Upper lobe of left lung (tissue), 6 donors: ENCODE measurements at regions not wholly inside any gene's neighbourhood (a gene's known extent, or its start where the extent isn't known, plus 50 kb on each side); places are given as distances from the start of the nearest gene placed in this dataset.
A peak's percentile ranks its signal among the peaks of the same experiment; 100 is the strongest.

Experiments used
- ATAC-seq, 2 donors: fragments of 200-7000 bp; cut with Tn5 transposase; one replicate each; pipeline ENCODE4 v1.9.1; 2022; ENCODE audit warnings: mild to moderate bottlenecking in 2 of 2, moderate library complexity in 2 of 2; ENCODE audit not compliant: low FRiP score in 2 of 2
- DNase-seq, 2 donors: peaks; one replicate each; pipeline ENCODE4 v3.0.0-alpha.2; 2019 to 2020
- H3K27ac ChIP-seq, 4 donors: fragments of 200-600 bp; sonication (generic); one replicate each; pipeline ENCODE4 v1.5.1; 2016 to 2019
- H3K27me3 ChIP-seq, 4 donors: fragments of 200-600 bp; sonication (generic); one replicate each; pipeline ENCODE4 v1.5.1; 2017 to 2019
- H3K36me3 ChIP-seq, 4 donors: fragments of 200-600 bp; sonication (generic); one replicate each; pipeline ENCODE4 v1.5.1; 2016 to 2019
- H3K4me1 ChIP-seq, 4 donors: fragments of 200-600 bp; sonication (generic); one replicate each; pipeline ENCODE4 v1.5.1; 2018 to 2019
- H3K4me3 ChIP-seq, 4 donors: fragments of 200-600 bp; sonication (generic); one replicate each; pipeline ENCODE4 v1.5.1; 2017 to 2019; ENCODE audit warnings: mild to moderate bottlenecking in 2 of 4, moderate library complexity in 1 of 4
- H3K9me3 ChIP-seq, 4 donors: fragments of 200-600 bp; sonication (generic); one replicate each; pipeline ENCODE4 v1.5.1; 2018 to 2019
- CTCF ChIP-seq, 6 experiments: fragments of 450-650 bp in 4 of 6; fragments of 200-600 bp in 2 of 6; sonication (generic) in 2 of 6; IDR thresholded peaks; one replicate each; pipeline ENCODE4 v1.5.1; 2016 to 2019; ENCODE audit warnings: antibody characterized with exemption in 6 of 6
- EP300 ChIP-seq, 4 donors: sonication (generic); formaldehyde crosslinking; IDR thresholded peaks; one replicate each; pipeline ENCODE4 v1.5.1; 2017; ENCODE audit warnings: antibody characterized with exemption in 4 of 4, control low read depth in 2 of 4
- POLR2A ChIP-seq, 4 donors: fragments of 450-650 bp; IDR thresholded peaks; one replicate each; pipeline ENCODE4 v1.5.1; 2016 to 2017; ENCODE audit warnings: antibody characterized with exemption in 4 of 4, mild to moderate bottlenecking in 2 of 4
- POLR2AphosphoS5 ChIP-seq, 2 donors: sonication (generic); formaldehyde crosslinking; IDR thresholded peaks; one replicate each; pipeline ENCODE4 v1.5.1; 2017; ENCODE audit warnings: antibody characterized with exemption in 2 of 2
- WGBS, 2 donors: methylation state at CpG; one replicate each; pipeline ENCODE4 v1.1.5; 2017 to 2018; 5-methylcytosine and 5-hydroxymethylcytosine counted together
- donor health status: DM: no; HTN: no; CAD: no; lungs with moderate emphysema.
- donor health status: DM: no; HTN: yes; CAD: no; lungs with severe emphysema.

GRCh38 chr13:34250151-34250670, 432.3 kb downstream of the RFC3 start:
- 88 to 92% methylated on average over 3 of the region's 3 CpGs for WGBS, 2 donors
- no peak for DNase-seq
- H3K27ac ChIP-seq, result no peak overlapping the region
- H3K27me3 ChIP-seq, result no peaks in the 10 kb centered on the region
- no peak for TF ChIP-seq POLR2A (IDR thresholded peaks at IDR 0.05)
- TF ChIP-seq CTCF (IDR thresholded peaks at IDR 0.05), result no peak
- no peak for TF ChIP-seq EP300 (IDR thresholded peaks at IDR 0.05)
- no peak for TF ChIP-seq POLR2AphosphoS5 (IDR thresholded peaks at IDR 0.05)
- no peak for ATAC-seq
- H3K9me3 ChIP-seq, result no peaks in the 10 kb centered on the region
- no peak overlapping the region for H3K4me3 ChIP-seq
- H3K36me3 ChIP-seq, result no peaks in the 10 kb centered on the region
- H3K4me1 ChIP-seq, result no peaks in the 10 kb centered on the region

- ATAC-seq, result no peak
- TF ChIP-seq POLR2AphosphoS5 (IDR thresholded peaks at IDR 0.05) (no peak), POLR2A (IDR thresholded peaks at IDR 0.05) (no peak)
- Histone ChIP-seq H3K27me3 (no peaks in the 10 kb centered on the region), H3K4me3 (no peak overlapping the region), H3K4me1 (no peaks in the 10 kb centered on the region), H3K36me3 (no peaks in the 10 kb centered on the region), H3K9me3 (no peaks in the 10 kb centered on the region), H3K27ac (no peak overlapping the region)
- no peak for DNase-seq
Measured at GRCh38 chr13:34254366-34254765, 436.4 kb downstream of the RFC3 start.

- DNase-seq (no peak), ATAC-seq (no peak)
- H3K4me3 ChIP-seq, result no peak overlapping the region
- H3K27me3 ChIP-seq, result no peaks in the 10 kb centered on the region
- TF ChIP-seq POLR2A (IDR thresholded peaks at IDR 0.05), result no peak
- no peak for TF ChIP-seq EP300 (IDR thresholded peaks at IDR 0.05)
- no peak for TF ChIP-seq POLR2AphosphoS5 (IDR thresholded peaks at IDR 0.05)
- TF ChIP-seq CTCF (IDR thresholded peaks at IDR 0.05), result no peak
- H3K27ac ChIP-seq, result no peak overlapping the region
- no peaks in the 10 kb centered on the region for H3K36me3 ChIP-seq
- no peaks in the 10 kb centered on the region for H3K9me3 ChIP-seq
- H3K4me1 ChIP-seq, result no peaks in the 10 kb centered on the region
- WGBS, 2 donors, result 77 to 83% methylated on average over 3 of the region's 3 CpGs
Measured at GRCh38 chr13:34255711-34256110, 437.8 kb downstream of the RFC3 start.

- Histone ChIP-seq H3K36me3 (no peaks in the 10 kb centered on the region), H3K27me3 (no peaks in the 10 kb centered on the region), H3K4me1 (no peaks in the 10 kb centered on the region), H3K9me3 (no peaks in the 10 kb centered on the region), H3K4me3 (no peak overlapping the region), H3K27ac (no peak overlapping the region)
- TF ChIP-seq POLR2A (IDR thresholded peaks at IDR 0.05), result no peak
- no peak for TF ChIP-seq EP300 (IDR thresholded peaks at IDR 0.05)
- TF ChIP-seq CTCF (IDR thresholded peaks at IDR 0.05), result no peak
- no peak for TF ChIP-seq POLR2AphosphoS5 (IDR thresholded peaks at IDR 0.05)
- ATAC-seq (peak in 1 of 2 donors; percentile 33), DNase-seq (no peak)
- WGBS, 2 donors, result 45 to 83% methylated on average over 1 to 2 of the region's 2 CpGs
Measured at GRCh38 chr13:34256236-34256635, 438.3 kb downstream of the RFC3 start.

- ATAC-seq (peak in 1 of 2 donors; percentile 64), DNase-seq (no peak)
- WGBS, 2 donors, result 53 to 56% methylated on average over 4 of the region's 4 CpGs
- no peaks in the 10 kb centered on the region for H3K9me3 ChIP-seq
- H3K4me3 ChIP-seq, result no peak overlapping the region
- H3K27me3 ChIP-seq, result no peaks in the 10 kb centered on the region
- no peak overlapping the region for H3K27ac ChIP-seq
- H3K36me3 ChIP-seq, result no peaks in the 10 kb centered on the region
- H3K4me1 ChIP-seq, result no peaks in the 10 kb centered on the region
- TF ChIP-seq POLR2AphosphoS5 (IDR thresholded peaks at IDR 0.05), result no peak
- TF ChIP-seq EP300 (IDR thresholded peaks at IDR 0.05), result no peak
- TF ChIP-seq POLR2A (IDR thresholded peaks at IDR 0.05), result no peak
- no peak for TF ChIP-seq CTCF (IDR thresholded peaks at IDR 0.05)
Measured at GRCh38 chr13:34257966-34258365, 440.0 kb downstream of the RFC3 start.
